Peyer's patch (tissue), 4 donors: ENCODE measurements at regions not wholly inside any gene's neighbourhood (a gene's known extent, or its start where the extent isn't known, plus 50 kb on each side); places are given as distances from the start of the nearest gene placed in this dataset.

Experiments used
- POLR2A ChIP-seq, 2 donors: fragments of 450-650 bp; IDR thresholded peaks; one replicate each; pipeline ENCODE4 v1.5.1; 2017; ENCODE audit warnings: antibody characterized with exemption in 2 of 2, mild to moderate bottlenecking in 2 of 2, moderate library complexity in 2 of 2
- TF ChIP-seq, protein P1 (sequence below), 6 experiments: fragments of 450-650 bp in 4 of 6; fragments of 200-600 bp in 2 of 6; sonication (generic) in 1 of 6; IDR thresholded peaks; one replicate each; pipeline ENCODE4 v1.5.1; 2017 to 2019; ENCODE audit warnings: antibody characterized with exemption in 6 of 6, mild to moderate bottlenecking in 3 of 6, moderate library complexity in 1 of 6

DNA sequence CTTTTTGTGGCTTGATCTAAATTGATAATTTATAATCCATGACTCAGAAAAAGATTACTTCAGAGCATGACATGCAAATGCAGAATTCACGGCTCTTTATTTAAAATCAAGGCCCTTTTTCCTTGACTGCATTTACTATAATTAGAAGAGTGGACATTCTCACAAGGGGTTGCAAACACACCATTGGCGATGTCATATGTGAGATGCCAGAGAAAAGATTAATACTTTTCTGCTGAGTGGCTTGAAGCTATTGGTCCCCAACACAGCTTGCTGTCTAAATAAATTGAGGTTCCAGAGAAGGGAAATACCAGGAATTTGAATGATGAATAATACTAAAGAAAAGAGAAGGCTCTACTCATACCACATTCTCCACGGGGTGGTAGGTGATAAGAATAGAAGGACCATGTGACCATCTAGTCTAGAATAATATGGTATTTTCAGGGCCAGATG is 78.7 kb upstream of the ARID5B start:
- TF ChIP-seq, protein P1, sequence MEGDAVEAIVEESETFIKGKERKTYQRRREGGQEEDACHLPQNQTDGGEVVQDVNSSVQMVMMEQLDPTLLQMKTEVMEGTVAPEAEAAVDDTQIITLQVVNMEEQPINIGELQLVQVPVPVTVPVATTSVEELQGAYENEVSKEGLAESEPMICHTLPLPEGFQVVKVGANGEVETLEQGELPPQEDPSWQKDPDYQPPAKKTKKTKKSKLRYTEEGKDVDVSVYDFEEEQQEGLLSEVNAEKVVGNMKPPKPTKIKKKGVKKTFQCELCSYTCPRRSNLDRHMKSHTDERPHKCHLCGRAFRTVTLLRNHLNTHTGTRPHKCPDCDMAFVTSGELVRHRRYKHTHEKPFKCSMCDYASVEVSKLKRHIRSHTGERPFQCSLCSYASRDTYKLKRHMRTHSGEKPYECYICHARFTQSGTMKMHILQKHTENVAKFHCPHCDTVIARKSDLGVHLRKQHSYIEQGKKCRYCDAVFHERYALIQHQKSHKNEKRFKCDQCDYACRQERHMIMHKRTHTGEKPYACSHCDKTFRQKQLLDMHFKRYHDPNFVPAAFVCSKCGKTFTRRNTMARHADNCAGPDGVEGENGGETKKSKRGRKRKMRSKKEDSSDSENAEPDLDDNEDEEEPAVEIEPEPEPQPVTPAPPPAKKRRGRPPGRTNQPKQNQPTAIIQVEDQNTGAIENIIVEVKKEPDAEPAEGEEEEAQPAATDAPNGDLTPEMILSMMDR (IDR thresholded peaks at IDR 0.05): no peak
- TF ChIP-seq POLR2A (IDR thresholded peaks at IDR 0.05): no peak
